ENCODE measurements at regions not wholly inside any gene's neighbourhood (a gene's known extent, or its start where the extent isn't known, plus 50 kb on each side); places are given as distances from the start of the nearest gene placed in this dataset.
A peak's percentile ranks its signal among the peaks of the same experiment; 100 is the strongest.

GRCh38 chr15:99442252-99442897, 123.4 kb upstream of the MEF2A start:
- H2AFZ ChIP-seq (replicated peaks): no peak overlapping the region
- Mint-ChIP-seq H3K9me3 (no peaks in the 10 kb centered on the region), H3K27ac (peak overlapping the region; percentile 47), H3K4me3 (no peak overlapping the region), H3K36me3 (no peaks in the 10 kb centered on the region), H3K4me1 (peaks cover 31% of the 10 kb centered on the region), H3K27me3 (ENCODE audit: insufficient read depth, low read depth) (peaks cover 11% of the 10 kb centered on the region)
- peaks cover 19% of the 10 kb centered on the region for H3K4me1 ChIP-seq
- no peak overlapping the region for H3K4me2 ChIP-seq
- H3K27me3 ChIP-seq: no peaks in the 10 kb centered on the region
- no peaks in the 10 kb centered on the region for H3K36me3 ChIP-seq
- no peak for DNase-seq (ENCODE audit: low spot score)
- TF ChIP-seq EZH2phosphoT487 (IDR thresholded peaks at IDR 0.05): no peak
- no peak for TF ChIP-seq CTCF (IDR thresholded peaks at IDR 0.05)
- TF ChIP-seq EZH2 (IDR thresholded peaks at IDR 0.05): no peak
- no peak overlapping the region for H3K9ac ChIP-seq
- H3K79me2 ChIP-seq (ENCODE audit: low read depth): no peaks in the 10 kb centered on the region
- no peak overlapping the region for H3K4me3 ChIP-seq
- no peaks in the 10 kb centered on the region for H3F3A ChIP-seq (ENCODE audit: low read depth)
- H3K9me3 ChIP-seq (ENCODE audit: low read depth): no peaks in the 10 kb centered on the region
- H3K27ac ChIP-seq: no peak overlapping the region
- H4K20me1 ChIP-seq (ENCODE audit: low read depth): no peaks in the 10 kb centered on the region

DNA sequence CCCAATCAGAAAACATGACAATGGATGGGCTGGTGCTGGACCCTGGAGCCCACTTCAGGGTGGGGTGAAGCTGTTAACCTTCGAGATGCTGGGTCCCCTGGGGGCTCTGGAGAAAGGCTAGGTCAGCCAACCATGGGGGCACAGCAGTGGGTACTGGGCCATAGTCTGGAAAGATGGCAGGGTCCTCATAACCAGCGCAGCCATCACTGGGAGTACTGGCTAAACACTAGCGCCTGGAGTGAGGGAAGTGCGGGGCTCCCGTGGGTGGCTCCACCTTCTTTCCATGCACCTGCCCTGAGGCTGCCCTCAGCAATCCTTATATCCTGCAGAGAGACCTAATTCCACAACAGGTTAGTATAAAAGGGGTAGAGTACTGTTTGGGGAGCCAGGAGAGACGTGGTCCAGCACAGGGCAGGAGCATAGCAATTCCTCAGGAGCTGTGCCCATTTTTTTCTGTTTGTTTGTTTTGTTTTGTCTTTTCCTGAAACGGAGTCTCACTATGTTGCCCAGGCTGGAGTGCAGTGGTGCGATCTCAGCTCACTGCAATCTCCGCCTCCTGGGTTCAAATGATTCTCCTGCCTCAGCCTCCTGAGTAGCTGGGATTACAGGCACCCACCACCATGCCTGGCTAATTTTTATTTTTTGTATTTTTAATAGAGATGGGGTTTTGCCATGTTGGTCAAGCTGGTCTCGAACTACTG, 122.6 kb upstream of the MEF2A start:
- H3K36me3 ChIP-seq: no peaks in the 10 kb centered on the region
- TF ChIP-seq EZH2phosphoT487 (IDR thresholded peaks at IDR 0.05) (no peak), EZH2 (IDR thresholded peaks at IDR 0.05) (no peak), CTCF (IDR thresholded peaks at IDR 0.05) (no peak)
- no peak overlapping the region for H2AFZ ChIP-seq (replicated peaks)
- H3F3A ChIP-seq (ENCODE audit: low read depth): no peaks in the 10 kb centered on the region
- H3K79me2 ChIP-seq (ENCODE audit: low read depth): no peaks in the 10 kb centered on the region
- Mint-ChIP-seq H3K4me1 (peaks cover 31% of the 10 kb centered on the region), H3K4me3 (no peak overlapping the region), H3K27ac (no peak overlapping the region), H3K9me3 (no peaks in the 10 kb centered on the region), H3K36me3 (no peaks in the 10 kb centered on the region), H3K27me3 (ENCODE audit: insufficient read depth, low read depth) (peaks cover 14% of the 10 kb centered on the region)
- H3K4me1 ChIP-seq: peaks cover 11% of the 10 kb centered on the region
- no peaks in the 10 kb centered on the region for H4K20me1 ChIP-seq (ENCODE audit: low read depth)
- H3K9ac ChIP-seq: no peak overlapping the region
- H3K27me3 ChIP-seq: no peaks in the 10 kb centered on the region
- no peak overlapping the region for H3K27ac ChIP-seq
- no peak overlapping the region for H3K4me3 ChIP-seq
- H3K4me2 ChIP-seq: no peak overlapping the region
- DNase-seq (ENCODE audit: low spot score): no peak
- no peaks in the 10 kb centered on the region for H3K9me3 ChIP-seq (ENCODE audit: low read depth)

GRCh38 chr15:99443768-99444446, 121.9 kb upstream of the MEF2A start:
- Histone ChIP-seq H3K9ac (no peak overlapping the region), H2AFZ (replicated peaks) (no peak overlapping the region), H3K27me3 (no peaks in the 10 kb centered on the region), H3K36me3 (no peaks in the 10 kb centered on the region), H3K4me3 (no peak overlapping the region), H3K79me2 (ENCODE audit: low read depth) (no peaks in the 10 kb centered on the region), H3K9me3 (ENCODE audit: low read depth) (no peaks in the 10 kb centered on the region), H3K4me1 (peaks cover 4% of the 10 kb centered on the region), H3F3A (ENCODE audit: low read depth) (no peaks in the 10 kb centered on the region), H3K27ac (no peak overlapping the region), H3K4me2 (no peak overlapping the region), H4K20me1 (ENCODE audit: low read depth) (no peaks in the 10 kb centered on the region)
- Mint-ChIP-seq H3K36me3 (no peaks in the 10 kb centered on the region), H3K9me3 (no peaks in the 10 kb centered on the region), H3K4me1 (peaks cover 27% of the 10 kb centered on the region), H3K4me3 (no peak overlapping the region), H3K27me3 (ENCODE audit: insufficient read depth, low read depth) (peaks cover 15% of the 10 kb centered on the region), H3K27ac (no peak overlapping the region)
- no peak for TF ChIP-seq EZH2 (IDR thresholded peaks at IDR 0.05)
- TF ChIP-seq CTCF (IDR thresholded peaks at IDR 0.05): no peak
- TF ChIP-seq EZH2phosphoT487 (IDR thresholded peaks at IDR 0.05): no peak
- no peak for DNase-seq (ENCODE audit: low spot score)

Measured in neural progenitor cell (in vitro differentiated cells).